Hepatic stellate cell (primary cell): ENCODE measurements at regions not wholly inside any gene's neighbourhood (a gene's known extent, or its start where the extent isn't known, plus 50 kb on each side); places are given as distances from the start of the nearest gene placed in this dataset.

Experiments used
- DNase-seq: peaks from one replicate; pipeline ENCODE4 v3.0.0; 2011; ENCODE audit warnings: low spot score

DNA sequence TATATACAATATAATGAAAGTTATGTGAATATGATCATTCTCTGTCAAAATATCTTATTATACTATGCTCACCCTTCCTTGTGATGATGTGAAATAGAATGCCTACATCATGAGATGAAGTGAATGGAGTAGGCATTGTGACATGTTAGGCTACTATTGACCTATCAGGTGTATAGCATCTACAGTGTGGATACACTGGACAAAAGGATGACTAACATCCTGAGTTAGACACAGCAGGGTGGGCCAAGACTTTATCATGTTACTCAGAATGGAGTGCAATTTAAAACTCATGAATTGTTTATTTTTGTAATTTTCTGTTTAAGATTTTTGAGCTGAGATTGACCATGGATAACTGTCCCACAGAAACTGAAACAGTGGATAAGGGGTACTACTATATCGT is 53.4 kb upstream of the NAV3 start:
- no peak for DNase-seq

- no peak for DNase-seq
Observed at GRCh38 chr12:77774761-77775160, 55.9 kb upstream of the NAV3 start.

GRCh38 chr12:77772676-77773298 is 57.9 kb upstream of the NAV3 start:
- no peak for DNase-seq

GRCh38 chr12:77768558-77768957 is 62.1 kb upstream of the NAV3 start:
- no peak for DNase-seq

DNA sequence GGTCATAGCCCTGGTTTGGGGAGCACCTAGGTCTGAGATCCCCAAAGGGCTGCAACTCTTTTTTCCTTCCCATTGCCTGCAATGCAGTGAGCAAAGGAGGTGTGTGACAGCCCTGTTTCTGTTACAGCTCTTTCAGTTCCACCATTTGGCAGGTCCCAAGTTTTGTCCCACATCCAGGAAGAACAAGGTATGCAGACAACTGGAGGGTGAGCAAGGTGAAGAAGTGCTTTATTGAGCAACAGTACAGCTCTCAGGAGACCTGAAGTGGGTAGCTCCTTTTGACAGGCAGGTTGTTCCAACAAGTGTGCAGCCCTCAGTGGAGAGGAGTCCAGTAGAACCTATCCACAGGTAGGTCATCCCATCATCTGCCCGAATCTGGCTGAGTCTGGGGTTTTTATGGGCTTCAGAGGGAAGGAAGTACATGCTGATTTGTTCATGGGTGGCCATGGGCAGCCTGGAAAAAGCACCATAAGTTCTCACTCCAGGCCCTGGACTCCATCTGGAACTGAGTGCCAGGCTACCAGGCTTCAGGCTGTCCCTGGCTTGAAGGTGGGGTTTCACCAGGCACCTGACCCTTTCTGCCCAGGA is 62.8 kb upstream of the NAV3 start:
- DNase-seq = no peak

- no peak for DNase-seq
Observed at GRCh38 chr12:77767335-77767734, 63.4 kb upstream of the NAV3 start.

DNA sequence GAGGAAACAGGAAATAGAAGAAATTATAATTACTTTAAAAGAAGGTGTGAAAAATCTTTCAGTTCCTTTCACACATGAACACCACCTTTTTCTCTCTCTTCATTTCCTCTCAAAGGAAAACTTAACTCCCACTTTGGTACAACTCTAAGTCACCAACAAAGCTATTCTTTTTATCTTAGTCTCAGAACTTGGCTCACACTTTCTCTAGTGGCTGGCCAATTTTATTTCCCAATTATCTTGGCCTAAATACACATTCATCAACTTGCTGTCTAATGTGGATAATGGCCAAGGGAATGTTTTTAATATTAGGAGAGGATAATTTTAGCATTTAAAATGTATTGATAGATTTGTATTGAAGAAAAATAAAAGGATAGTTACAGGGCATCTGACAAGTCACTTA is 64.5 kb upstream of the NAV3 start:
- no peak for DNase-seq

- no peak for DNase-seq
Observed at GRCh38 chr12:77761286-77761685, 69.4 kb upstream of the NAV3 start.

DNA sequence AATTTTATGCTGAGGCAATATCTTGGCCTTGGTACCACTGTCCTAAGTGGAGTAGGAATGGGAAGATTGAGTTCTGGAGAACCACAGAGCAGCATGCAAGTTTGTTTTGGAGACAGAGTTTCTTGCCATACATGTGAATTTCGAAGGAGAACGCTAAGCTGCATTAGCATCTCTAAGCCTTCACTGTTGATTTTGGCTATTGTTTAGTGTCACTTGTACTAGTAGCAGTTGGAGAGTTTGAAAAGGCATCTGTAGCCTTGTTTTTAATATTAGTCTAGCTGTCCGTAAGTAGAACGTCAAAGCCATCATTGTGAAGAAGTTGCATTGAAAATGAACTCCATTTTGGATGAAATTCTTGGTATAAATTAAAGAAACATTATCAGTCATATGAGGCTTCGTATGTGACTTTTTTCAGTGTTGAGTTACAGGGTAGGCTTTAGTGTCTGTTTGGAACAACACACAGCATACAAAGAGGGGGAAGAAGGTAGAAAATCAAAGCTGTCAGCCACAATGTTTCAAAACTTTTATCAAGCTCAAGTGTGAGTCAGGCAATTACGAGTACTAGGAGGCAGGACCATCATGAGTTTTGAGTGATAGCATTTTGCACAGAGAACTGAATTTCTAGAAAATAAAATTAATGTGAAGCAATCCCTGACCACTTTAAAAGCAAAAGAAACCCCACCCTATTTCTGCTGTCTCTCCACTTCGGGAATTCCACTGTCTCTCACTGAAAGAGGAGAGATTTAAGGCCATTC is 70.2 kb upstream of the NAV3 start:
- no peak for DNase-seq

DNA sequence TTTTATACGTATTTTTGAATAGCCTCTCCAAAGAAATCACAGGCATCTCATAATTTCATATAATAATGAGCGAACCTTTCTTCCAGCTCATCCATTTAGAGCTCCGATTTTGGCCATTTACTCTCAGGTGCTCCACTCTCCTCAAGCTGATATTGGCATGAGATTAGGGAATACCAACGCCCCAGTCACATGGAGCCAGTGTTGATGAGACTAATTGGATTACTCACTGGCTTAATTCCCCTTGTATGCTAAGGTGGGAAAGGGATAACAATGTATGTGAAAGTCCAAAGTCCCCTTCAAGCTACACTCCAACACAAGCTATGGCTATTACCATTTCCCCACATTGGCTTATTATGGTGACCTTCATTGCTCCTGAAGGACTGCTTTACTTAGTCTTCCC is 76.6 kb upstream of the NAV3 start:
- no peak for DNase-seq

DNA sequence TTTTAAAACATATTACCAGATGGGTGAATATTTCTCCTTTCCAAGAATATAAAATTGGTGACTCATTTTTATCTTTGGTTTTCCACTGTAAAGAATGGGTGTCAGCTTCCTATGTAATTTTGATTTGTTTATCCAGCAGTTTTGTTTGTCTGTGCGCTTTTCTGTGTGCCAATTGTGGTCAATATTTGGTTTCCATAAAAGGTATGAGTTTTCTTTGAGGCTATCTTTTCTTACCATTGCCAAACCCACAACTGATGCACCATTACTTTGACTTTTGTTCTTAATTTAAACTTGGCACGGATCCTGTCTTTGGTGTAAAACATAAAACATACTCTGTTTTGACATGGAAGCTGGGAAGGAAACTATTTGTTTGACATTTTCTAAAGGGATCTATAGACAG is 78.8 kb upstream of the NAV3 start:
- no peak for DNase-seq

DNA sequence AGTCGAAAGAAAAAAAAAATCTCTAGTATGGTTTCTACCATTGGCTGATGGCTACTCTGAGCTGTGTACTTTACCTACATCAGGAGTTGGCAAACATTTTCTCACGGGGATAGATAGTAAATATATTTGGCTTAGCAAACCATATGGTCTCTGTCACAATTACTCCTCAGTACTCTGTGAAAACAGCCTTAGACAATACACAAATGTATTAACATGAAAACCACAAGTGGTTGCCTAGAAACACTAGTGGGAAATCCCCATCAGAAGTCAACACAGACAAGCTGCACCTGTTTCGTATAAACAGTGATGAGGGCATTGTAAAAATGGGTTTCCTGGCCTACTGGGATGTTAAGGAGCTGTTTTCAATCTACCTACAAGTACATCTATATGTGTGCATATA is 84.6 kb upstream of the NAV3 start:
- DNase-seq = no peak

GRCh38 chr12:77745624-77746023 is 85.1 kb upstream of the NAV3 start:
- DNase-seq = no peak

GRCh38 chr12:77742631-77743030 is 88.1 kb upstream of the NAV3 start:
- no peak for DNase-seq

- DNase-seq = no peak
Observed at GRCh38 chr12:77741974-77742517, 88.6 kb upstream of the NAV3 start.

DNA sequence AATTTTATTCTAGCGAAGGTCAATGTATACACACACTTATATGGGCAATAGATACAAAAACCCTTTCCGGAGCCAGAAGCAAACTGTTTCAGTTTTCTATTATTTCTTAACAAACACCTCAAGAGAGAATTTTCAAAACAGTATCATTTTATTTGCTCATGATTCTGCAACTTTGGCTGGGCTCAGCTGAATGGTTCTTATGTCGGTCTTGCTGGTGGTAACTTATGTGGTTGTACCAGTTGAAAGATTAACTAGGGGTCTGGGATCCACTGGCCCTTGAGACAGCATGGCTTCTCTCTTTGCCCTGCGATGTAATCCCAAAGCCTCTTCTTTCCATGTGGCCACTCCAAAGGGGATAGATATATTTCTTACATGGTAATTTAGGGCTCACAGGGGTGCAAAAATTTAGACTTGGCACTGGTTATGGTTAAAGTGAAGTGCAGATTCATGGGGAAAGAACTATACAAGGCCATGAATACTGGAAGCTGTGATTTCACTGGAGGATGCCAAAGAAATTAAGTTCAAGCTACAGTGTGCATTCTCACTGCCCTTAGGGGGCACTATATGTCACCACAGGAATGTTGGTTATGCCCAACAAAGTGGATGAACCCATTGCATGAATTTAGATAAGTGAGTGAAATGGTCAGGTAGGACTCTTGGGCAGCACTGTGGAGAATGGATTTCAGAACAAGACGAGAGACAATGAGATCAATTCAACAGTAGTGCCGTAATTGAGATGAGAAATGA is 94.3 kb upstream of the NAV3 start:
- DNase-seq = no peak

GRCh38 chr12:77734214-77734883 is 96.3 kb upstream of the NAV3 start:
- no peak for DNase-seq

DNA sequence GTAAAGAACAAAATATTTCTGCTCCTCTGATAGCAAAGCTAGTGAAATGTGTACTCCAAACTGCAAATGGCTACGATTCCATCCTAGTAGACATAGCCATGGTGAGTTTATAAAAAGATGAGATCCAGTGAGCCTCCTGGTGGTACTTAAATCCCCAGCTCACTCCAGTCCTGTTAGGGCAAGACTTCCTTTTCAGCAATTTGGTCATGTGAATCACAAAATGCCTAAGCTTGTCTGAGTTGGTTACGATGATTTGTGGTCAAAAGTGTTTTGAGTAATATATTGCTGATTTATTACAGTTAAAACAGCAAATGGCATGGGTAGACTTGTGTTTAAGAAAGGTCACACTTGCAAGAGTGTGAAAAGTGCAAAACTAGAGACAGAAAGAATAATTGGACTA is 102.7 kb upstream of the NAV3 start:
- DNase-seq = no peak

- no peak for DNase-seq
Observed at GRCh38 chr12:77727442-77728001, 103.2 kb upstream of the NAV3 start.

GRCh38 chr12:77725611-77726010 is 105.1 kb upstream of the NAV3 start:
- no peak for DNase-seq

GRCh38 chr12:77724367-77724957 is 106.2 kb upstream of the NAV3 start:
- no peak for DNase-seq
